NCI-H748 treated with DMSO at 0.1 percent for 48 hours (cell line): ENCODE measurements at regions not wholly inside any gene's neighbourhood (a gene's known extent, or its start where the extent isn't known, plus 50 kb on each side); places are given as distances from the start of the nearest gene placed in this dataset.
"Not testable (repeated sequence)": the region's sequence is repeated elsewhere in the genome, so short reads cannot be mapped to it uniquely, and the experiment has no call there.

Experiments
- DNase-seq: peaks from one replicate; lab custom pipeline; 2025; lab: John Stamatoyannopoulos, UW

- DNase-seq: no peak
Measured at GRCh38 chr5:98128271-98128670, 645.2 kb upstream of the RGMB start.

DNA sequence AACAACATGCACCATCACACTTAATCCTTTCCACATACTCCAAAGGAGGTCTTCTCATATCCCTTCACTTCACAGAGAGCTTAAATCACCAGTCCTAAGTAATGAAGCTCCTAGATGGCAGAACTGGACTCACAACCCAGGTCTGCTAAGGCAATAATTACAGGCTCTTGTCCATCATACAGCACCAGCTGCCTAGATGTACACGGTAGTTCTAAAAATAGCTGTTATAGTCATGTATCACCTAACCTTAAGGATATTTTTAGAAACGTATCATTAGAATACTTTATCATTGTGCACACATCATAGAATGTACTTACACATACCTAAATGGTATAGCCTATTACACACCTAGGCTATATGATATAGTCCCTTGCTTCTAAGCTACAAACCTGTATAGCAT, 644.6 kb upstream of the RGMB start:
- DNase-seq: no peak

DNA sequence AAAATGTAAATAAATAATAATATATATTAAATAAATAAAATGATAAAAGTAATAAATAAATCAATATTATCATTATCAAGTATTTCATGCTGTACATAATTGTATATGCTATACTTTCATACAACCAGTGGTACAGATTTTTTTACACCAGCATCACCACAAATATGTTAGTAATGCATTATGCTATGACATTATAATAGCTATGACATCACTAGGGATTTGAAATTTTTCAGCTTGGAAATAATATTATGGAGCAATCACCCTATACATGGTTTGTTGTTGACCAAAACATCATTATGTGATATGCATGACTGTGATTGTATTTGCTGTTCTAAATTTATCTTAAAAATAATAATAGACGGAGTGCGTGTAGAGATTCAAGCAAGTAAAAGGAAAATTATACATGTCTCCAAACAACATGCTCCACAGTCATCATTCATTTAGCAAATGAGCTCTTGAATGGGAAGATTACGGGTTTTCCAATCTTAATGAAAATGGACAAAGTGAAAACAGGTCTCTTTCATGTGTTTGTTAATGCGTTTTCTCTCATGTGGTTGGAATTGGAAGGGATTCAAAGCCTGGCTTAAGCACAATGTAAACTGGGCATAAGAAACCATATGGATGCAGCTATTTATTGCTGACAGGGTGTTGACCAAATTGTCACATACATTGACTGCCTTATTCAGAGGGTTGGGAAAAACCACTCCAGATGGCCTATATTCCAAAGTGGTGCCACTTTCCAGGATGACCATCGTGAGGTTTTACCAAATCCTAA, 643.0 kb upstream of the RGMB start:
- DNase-seq: no peak

- DNase-seq: no peak
Measured at GRCh38 chr5:98144116-98144515, 629.3 kb upstream of the RGMB start.

GRCh38 chr5:98144710-98145109, 628.8 kb upstream of the RGMB start:
- DNase-seq: no peak

- no peak for DNase-seq
Measured at GRCh38 chr5:98157368-98157767, 616.1 kb upstream of the RGMB start.

DNA sequence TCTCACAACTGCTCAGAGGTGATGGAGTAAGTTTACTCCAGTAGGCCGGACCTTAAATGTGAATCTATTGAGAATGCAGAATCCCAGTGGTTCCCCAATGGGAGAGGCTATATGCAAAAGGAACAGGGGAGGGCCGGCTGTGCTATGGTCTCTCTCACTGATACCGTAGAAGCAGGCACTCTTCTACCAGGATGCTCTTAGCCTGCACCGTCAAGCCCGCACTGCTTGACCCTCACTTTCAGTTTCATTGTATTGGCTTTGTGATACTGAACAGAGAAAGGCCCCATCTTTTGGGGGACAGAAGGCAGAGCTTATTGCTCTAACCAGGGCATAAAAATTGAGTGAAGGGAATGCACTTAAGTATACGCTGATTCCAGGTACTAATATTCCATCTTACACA, 615.0 kb upstream of the RGMB start:
- DNase-seq: no peak

GRCh38 chr5:98163796-98164493, 609.5 kb upstream of the RGMB start:
- DNase-seq: no peak

DNA sequence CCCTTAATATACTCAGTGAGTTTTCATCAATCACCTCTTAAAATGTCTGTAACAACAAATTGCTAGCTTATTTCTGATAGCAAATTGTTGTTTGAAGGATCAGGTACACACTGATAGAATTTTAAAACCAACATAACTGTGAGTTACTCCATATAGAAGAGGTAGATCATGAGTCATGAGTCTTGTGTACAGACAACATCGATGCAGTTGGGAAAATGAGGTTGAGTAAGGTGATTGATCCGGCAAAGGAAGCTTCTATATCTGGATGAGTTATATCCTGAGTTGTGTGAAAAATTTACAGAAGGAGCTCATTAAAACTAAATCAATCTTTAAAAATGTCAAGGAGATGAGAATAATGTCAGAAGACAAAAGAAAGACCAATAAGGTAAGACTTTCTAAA, 604.6 kb upstream of the RGMB start:
- no peak for DNase-seq

DNA sequence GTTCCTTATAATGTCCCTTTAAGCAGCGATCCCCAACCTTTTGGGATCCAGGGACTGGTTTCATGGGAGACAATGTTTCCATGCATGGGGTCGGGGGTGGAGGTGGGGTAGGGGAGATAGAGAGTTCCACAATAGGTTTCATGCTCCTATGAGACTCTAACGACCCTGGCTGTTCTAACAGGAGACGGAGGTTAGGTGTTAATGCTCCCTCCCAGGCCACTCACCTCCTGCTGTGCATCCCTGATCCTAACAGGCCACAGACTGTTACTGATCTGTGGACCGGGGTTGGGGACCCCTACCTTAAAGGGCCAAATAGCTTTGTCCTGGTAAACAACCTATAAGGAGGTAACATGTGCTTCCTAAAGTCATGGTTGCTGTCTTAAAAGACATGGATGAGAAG, 602.5 kb upstream of the RGMB start:
- no peak for DNase-seq

GRCh38 chr5:98173334-98173733, 600.1 kb upstream of the RGMB start:
- no peak for DNase-seq

DNA sequence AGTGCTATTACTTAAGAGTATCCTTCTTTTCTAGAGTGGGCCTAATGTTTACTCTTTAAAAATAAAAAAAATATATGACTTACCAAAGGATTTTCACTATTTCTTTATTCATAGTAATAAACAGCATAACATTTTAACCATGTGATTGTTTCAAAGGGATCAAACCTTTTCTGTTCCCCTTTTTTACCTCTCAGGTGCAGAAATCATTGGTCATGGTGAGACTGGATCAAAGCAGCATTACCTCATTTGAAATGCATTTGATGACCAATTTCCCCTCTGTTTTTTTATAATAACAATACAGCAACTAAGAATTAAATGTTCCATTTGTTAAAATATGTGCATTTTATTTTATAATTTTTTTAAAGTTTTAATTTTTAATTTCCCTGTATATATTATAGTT, 598.0 kb upstream of the RGMB start:
- DNase-seq: no peak

- no peak for DNase-seq
Measured at GRCh38 chr5:98179791-98180755, 593.4 kb upstream of the RGMB start.

- DNase-seq: no peak
Measured at GRCh38 chr5:98186128-98186527, 587.3 kb upstream of the RGMB start.

GRCh38 chr5:98187945-98188344, 585.5 kb upstream of the RGMB start:
- DNase-seq: no peak

DNA sequence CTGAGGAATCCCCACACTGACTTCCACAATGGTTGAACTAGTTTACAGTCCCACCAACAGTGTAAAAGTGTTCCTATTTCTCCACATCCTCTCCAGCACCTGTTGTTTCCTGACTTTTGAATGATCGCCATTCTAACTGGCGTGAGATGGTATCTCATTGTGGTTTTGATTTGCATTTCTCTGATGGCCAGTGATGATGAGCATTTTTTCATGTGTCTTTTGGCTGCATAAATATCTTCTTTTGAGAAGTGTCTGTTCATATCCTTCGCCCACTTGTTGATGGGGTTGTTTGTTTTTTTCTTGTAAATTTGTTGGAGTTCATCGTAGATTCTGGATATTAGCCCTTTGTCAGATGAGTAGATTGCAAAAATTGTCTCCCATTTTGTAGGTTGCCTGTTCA, 583.1 kb upstream of the RGMB start:
- not testable (repeated sequence) for DNase-seq

DNA sequence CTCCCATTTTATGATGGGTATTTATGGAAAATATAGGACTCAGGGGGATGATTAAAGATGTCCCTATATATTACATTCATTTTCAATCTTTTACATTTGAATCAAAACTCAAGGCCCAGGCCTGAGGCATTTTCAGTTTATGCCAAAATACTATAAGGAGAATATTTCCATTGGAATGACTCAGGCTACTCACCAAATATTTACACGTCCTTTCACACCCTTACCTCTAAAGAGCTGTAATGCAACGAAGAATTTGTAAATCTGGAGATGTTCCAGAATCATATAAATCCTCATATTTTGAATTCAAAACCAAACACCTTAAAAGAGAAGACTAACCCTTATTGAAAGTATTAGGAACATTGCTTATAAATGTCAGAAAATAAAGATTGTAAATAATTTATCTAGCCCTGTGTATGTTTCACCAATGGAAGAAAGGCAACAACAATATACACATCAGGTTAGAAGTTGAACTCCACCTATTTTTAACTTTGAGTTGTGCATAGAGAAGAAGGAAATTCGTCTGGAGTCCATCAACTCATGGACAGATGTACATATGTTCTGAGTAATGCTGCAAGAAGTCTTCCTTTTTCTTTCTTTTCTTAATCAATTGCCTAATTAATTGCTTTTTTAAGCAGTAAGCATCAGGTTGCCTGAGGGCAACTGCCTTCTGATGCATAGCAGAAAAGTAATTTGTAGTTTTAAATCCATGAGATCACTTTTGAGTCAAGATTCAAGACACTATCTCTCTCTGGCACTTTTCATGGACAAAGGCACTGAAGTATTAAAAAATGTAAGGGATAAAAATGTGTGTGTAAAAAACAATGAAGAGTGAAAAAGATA, 579.3 kb upstream of the RGMB start:
- no peak for DNase-seq

DNA sequence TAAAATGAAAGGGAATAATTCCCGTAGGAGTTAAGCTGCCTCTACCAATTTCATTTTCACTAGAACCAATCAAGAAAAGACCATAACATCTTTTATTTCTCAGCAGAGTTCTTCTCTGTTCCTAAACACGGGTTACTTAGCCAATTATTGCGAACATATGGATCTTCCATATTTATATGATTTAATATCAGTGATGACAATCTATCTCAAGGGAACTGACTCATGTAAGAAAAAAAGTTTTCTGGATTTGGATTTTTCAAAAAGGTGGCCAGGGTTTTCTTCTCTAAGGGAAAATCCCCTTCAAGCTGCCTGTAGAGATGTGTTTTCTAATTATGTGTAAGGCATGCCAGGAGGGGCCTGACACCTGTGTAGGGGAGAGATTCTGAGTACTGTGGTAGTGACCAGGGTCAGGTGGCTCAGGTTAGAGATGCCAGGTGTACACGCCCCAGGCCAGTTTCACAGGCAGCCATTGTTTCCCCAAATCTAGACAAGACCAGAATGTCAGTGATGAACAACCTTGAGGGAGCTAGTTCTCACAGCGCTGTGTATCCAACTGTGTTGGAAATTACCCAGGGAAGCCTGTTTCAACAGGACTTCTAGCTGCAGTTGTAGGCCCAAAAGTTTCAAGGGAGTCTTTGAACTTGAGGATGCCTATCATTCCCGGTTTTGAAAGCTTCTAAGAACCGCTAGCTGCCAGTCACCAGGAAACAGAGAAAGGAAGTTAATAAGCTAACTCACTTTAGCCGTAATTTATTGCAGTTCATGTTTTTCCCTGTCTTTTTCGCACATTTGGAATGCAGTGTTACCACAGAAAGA, 572.5 kb upstream of the RGMB start:
- DNase-seq: no peak

DNA sequence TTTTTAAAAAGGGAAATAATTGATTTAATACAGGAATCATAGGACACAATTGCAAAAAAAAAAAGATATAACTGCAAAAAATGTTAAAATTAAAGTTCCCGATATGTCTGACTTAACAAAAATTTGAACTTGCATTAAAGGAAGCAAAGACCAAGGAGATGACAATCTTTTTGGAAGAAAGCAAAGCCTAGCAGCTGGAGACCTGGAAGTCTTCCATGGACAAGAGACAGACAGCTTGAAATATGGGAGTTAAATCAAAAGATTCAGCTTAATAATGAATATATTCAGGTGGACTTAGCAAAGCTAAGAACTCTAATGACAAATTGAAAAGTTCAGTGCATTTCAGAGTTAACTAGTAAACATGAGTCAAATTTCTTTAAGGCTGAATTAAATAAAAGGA, 568.7 kb upstream of the RGMB start:
- DNase-seq: no peak

DNA sequence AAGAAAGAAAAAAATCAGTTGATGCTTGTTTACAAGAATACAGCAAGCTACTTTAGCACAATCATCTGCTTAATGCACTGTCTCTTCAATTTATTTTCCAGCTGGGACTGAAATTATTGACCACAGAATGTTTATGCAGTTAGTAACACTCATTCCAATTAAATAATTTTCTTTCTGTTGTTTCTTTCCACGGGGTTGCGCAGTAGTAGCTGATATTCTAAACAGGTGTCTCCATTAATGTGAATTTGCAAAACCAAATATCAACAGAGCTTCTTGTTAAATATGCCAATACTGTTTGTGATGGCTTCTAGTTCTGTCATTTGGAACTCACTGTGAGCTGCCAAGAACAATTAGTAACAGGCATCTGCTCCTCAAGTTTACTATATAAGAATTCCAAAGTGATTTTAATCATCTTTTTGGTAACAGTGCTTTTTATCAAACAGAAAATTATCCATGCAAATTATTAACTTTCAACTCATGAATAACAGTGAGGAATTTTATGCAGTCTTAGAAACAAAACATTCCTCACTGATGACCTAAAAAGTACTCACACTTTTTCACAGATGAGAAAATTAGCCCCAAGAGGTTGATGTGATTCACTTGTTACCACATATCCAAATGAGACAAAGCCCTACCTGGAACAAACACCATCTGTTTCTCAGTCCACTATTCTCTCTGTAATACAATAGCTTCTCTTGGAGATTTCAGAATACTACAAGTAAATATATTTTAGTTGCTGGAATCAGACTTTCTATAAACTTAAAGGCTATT, 567.6 kb upstream of the RGMB start:
- no peak for DNase-seq
